ENCODE measurements at regions not wholly inside any gene's neighbourhood (a gene's known extent, or its start where the extent isn't known, plus 50 kb on each side); places are given as distances from the start of the nearest gene placed in this dataset.
"Not testable (repeated sequence)": the region's sequence is repeated elsewhere in the genome, so short reads cannot be mapped to it uniquely, and the experiment has no call there.

- no peak for DNase-seq
Measured at GRCh38 chr13:64480672-64481071, 2749.5 kb downstream of the PCDH9 start.

DNA sequence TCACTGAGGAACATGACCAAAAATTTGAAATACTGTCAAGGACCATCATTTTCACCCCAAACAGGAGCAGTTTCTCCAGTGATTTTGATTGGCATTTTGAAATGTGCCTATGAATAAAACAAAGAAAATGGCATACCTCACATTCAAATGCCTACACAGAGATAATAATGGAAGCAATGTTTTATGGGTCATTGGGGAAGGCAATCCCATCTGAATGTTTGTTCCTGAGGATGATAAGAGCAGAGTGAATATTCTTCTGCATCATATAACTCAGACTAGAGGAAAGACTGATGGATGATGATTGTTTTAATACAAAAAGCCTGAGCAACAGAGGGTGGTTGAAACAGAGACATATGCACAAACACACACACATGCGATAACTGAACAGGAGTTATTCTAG is 2749.9 kb downstream of the PCDH9 start:
- no peak for DNase-seq

- no peak for DNase-seq
Measured at GRCh38 chr13:64477146-64477545, 2753.0 kb downstream of the PCDH9 start.

- DNase-seq = not testable (repeated sequence)
Measured at GRCh38 chr13:64476041-64476568, 2754.0 kb downstream of the PCDH9 start.

GRCh38 chr13:64471916-64472315 is 2758.2 kb downstream of the PCDH9 start:
- no peak for DNase-seq

DNA sequence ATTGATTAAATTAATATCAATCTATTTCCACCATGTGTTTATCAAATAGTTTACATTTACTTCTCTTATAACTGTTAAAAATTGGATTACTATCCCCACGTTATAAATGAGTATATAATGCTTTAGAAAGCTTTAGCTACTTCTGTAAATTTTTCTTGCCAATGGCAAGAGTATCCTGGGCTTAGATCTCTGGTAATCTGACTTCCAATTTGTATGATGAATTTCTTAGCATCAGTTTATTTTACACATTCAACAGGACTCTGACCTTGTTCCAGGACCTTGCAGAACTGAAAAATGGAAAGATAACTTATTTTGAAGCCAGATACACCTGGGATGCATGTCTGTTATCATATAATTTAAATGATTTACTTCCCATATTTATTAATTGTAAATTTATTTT is 2759.4 kb downstream of the PCDH9 start:
- DNase-seq = no peak

- DNase-seq = no peak
Measured at GRCh38 chr13:64459778-64460177, 2770.4 kb downstream of the PCDH9 start.

DNA sequence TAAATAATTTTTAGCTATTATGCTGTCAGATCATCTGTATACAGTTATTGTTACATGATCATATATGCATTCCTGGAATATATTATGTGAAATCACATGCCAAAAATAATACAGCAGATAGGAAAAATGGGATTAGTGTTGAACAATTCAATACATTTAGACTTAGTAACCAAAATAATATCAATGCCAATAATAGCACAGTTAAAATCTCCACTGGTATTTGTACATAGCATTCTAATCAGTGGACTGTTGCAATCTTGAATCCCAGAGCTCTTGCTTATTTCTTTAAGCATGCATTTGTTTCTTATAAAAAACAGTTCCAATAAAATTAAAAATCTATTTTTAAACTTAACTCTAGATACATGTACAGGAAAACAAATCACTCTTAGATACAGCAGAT is 2772.2 kb downstream of the PCDH9 start:
- no peak for DNase-seq

- no peak for DNase-seq
Measured at GRCh38 chr13:64455124-64455523, 2775.0 kb downstream of the PCDH9 start.

DNA sequence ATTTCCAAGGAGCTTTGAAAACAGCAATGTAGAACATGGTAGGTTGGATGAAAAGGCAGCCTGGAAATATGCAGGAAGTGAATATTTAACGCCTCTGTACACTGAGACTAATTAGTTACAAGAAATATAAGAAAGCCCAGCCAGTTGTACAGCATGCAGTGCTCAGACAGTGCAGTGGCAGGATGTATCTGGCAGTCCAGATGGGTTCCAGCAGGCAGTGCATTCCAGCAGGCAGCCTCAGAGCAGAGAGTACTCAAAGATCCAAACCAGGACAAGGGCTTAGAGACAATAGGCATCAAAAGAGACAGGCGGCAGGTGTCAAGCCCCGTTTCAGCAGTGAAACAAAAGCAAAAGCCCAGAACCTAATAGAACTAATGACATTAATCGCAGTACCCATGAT is 2776.3 kb downstream of the PCDH9 start:
- DNase-seq = no peak

GRCh38 chr13:64446372-64446771 is 2783.8 kb downstream of the PCDH9 start:
- DNase-seq = no peak

DNA sequence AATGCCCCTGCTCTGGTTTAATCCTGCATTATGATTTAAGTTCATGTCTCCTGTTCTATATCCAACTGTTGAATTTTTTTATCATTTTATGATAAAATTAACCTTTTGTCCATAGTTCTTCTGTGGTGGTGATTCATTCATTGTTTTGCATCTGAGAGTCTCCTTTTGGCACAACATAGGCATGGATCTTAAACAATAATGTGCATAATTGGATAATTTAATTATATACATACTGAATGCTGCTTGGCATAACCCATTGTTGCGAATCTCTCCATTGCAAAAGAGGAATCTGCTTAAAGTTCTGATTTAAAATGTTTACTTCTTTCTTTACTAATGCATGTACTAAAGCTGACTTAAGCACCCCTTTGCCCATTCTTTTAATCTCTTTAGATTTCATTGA is 2788.4 kb downstream of the PCDH9 start:
- DNase-seq = no peak

DNA sequence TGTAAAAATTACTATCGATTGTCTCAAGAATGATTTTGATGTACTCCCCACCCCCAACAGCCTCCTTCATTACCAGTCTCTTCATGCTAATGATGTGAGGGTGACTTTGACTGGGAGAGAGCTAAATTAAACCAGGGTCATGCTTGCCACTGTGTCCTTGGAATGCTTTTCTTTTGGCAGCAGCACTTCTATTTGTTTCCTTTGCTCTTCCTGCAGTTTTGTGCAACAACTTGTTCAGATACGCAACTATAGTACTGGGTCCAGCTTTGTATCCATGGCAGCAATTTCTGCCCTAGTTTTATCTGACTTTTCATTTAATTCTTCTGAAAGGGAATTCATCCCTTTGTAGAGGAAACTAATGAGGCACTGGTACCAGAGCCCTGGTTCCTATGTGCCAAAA is 2792.1 kb downstream of the PCDH9 start:
- no peak for DNase-seq

DNA sequence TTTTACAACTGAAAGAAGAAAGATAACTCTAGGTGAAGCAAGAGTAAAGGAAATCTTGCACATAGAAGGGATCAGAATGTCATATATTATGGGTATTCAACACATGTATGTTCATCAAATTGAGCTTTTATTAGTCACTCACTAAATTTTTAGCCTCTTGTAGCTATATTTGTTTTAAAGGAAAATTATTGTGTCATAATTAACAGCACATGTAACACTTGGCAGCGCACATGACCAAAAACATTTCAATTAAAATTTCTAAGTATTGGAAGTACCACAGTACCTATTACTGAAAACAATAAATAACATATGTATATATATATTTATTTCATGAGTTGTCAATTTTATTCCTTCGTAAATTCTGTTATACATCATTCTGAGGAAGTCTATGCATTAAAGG is 2800.4 kb downstream of the PCDH9 start:
- no peak for DNase-seq

DNA sequence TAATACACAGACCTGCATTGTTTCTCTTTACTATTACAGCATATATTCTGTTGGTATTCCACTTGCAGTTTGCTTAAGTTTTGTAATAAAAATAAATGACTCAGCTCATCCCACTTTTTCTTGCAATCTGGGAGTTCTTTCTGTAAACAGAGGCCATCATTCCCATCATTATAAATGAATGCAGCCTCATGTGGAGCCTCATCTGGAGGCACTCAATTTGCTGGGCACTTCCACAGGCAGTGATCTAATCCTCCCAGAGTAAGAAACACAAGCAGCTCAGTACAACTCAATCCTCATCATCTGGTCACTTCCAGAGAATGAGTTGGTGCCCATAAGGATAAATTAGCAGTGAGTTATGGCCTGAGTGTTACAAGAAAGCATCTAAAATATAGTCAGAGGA is 2801.9 kb downstream of the PCDH9 start:
- DNase-seq = no peak

GRCh38 chr13:64423467-64423866 is 2806.7 kb downstream of the PCDH9 start:
- no peak for DNase-seq

DNA sequence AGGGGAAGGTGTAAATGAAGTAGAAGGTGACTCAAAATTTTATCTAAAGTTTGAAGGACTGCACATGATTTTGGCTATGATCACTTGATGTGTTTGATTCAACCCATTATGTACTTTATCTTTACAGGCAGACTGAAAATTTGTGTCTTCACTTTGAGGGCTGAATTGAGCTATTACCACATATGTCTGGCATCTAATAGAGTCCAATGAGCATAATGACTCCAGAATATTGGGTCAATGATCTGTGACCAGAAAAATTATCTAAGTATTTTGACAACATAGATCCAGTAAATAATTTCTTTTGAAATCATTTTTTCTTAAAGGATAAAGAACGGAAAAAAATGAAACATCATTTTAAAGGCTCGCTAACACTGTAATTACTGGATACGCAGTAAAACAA is 2810.0 kb downstream of the PCDH9 start:
- no peak for DNase-seq

- no peak for DNase-seq
Measured at GRCh38 chr13:64417581-64417980, 2812.6 kb downstream of the PCDH9 start.

DNA sequence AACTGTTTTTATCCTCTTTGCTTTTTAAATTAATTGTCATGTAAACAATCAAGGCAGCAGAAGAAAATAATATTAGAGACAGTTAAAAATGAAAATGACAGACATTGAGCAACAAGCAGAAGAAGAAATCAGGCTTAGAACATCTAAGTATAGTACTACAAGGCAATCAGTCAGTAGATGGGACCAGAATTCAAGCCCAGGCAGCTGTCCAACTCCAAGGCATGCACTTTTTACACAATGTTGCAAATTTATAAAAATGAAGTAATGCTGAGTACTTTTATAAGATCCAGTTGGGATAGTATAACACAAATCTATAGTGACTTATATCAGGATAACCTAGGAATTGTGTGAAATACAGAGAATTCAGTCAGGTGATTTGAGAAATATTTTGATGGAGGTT is 2815.8 kb downstream of the PCDH9 start:
- no peak for DNase-seq

DNA sequence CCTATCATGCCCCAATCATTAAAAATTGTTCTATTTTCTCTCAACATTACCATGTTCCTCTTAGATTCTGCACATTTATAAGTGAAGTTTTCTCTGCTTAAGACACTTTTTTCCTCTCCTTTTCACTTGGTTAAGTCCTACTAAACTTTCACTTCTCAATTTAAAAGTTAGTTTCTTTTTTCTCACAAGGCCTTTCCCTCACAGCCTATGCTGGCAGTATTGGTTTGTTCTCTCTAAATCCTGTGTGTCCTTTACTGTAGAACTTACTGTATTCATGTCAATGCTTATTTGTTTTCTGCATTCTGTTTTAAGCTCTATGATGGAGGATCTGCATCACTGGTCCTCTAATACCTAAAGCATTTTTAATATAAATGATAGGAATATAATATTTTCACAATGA is 2816.6 kb downstream of the PCDH9 start:
- no peak for DNase-seq

- DNase-seq = no peak
Measured at GRCh38 chr13:64410276-64411053, 2819.7 kb downstream of the PCDH9 start.

DNA sequence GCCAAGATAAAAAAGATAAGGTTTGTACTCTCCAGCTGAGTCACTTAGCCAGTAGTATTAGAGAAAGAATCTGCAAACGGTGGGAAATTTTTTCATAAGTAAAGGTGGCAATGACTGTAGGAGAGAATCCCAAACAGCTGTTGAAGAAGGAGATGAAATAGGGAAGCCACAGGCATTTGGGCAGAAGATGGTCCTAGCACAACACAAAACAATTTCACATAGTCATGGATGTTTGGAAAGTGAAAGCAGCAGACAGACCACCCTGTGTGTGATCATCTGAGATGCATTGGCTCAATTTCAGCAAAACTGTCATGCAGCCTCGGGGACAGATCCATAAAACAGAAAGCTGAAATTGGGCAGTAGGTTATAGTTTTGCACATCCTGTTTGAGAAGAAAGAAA is 2832.4 kb downstream of the PCDH9 start:
- no peak for DNase-seq

DNA sequence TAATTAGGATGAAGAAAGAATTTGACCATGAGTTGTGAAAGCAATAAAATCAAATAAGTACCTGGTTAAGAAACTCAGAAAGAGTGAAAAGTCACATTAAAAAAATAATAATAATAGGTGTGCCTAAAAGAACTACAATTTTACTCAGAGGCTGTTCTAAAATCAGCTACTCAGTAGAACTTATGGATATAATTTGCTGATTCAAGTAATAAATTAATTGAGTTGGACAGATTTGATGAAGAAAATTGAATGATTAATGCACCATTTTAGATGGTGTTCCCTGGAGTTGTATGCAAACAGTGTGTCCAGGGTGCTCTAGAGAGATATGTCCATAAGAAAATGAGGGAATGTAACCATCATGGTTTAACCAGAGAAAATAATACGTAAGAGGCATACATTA is 2852.5 kb downstream of the PCDH9 start:
- DNase-seq = no peak

GRCh38 chr13:64371461-64371860 is 2858.7 kb downstream of the PCDH9 start:
- no peak for DNase-seq

DNA sequence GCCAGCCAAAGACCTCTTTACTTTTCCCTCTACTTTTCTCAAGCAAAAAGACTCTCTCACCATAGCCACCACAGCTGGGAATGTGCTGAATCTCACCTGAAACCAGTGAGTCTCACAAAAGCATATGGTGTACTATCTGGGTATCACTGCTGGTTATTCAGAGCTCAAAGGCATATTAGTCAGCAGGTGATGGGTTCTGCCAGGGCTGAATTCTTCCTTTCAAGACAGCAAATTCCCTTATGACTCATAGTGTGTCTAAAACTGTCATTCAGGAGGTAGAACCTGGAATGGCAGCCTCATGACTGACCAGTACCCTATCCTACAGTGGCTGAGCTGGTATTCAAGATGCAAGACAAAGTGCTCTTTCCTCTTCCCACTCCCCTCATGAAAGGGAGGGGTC is 2859.1 kb downstream of the PCDH9 start:
- DNase-seq = no peak
